Left ventricle myocardium inferior (tissue), 1 donor: ENCODE measurements at regions not wholly inside any gene's neighbourhood (a gene's known extent, or its start where the extent isn't known, plus 50 kb on each side); places are given as distances from the start of the nearest gene placed in this dataset.

Experiments used
- DNase-seq: peaks from one replicate; pipeline ENCODE4 v3.0.0-alpha.2; 2020
- H3K27ac ChIP-seq: fragments of 200-600 bp; replicated peaks from 2 replicates; pipeline ENCODE4 v1.8.0; 2021
- H3K27me3 ChIP-seq: fragments of 200-600 bp; 2 replicates; pipeline ENCODE4 v1.8.0; 2021; ENCODE audit warnings: low read depth
- H3K36me3 ChIP-seq: fragments of 200-600 bp; 2 replicates; pipeline ENCODE4 v1.8.0; 2021
- H3K4me1 ChIP-seq: fragments of 200-600 bp; 2 replicates; pipeline ENCODE4 v1.8.0; 2021
- H3K4me3 ChIP-seq: fragments of 200-600 bp; 2 replicates; pipeline ENCODE4 v1.8.0; 2021; ENCODE audit warnings: mild to moderate bottlenecking, moderate library complexity
- H3K9me3 ChIP-seq: fragments of 200-600 bp; replicated peaks from 2 replicates; pipeline ENCODE4 v1.8.0; 2021
- intact Hi-C: fragments of 100-400 bp; cut with micrococcal nuclease; formaldehyde crosslinking; loops from one replicate; pipeline ENCODE4 v1.11.0; 2022
- TF ChIP-seq, protein P1 (sequence below): fragments of 200-600 bp; IDR thresholded peaks from 2 replicates; pipeline ENCODE4 v1.8.0; 2021; ENCODE audit warnings: antibody characterized with exemption, mild to moderate bottlenecking, borderline replicate concordance
- donor health status: DM: no; HTN: yes; CAD: no; lungs with severe emphysema.

DNA sequence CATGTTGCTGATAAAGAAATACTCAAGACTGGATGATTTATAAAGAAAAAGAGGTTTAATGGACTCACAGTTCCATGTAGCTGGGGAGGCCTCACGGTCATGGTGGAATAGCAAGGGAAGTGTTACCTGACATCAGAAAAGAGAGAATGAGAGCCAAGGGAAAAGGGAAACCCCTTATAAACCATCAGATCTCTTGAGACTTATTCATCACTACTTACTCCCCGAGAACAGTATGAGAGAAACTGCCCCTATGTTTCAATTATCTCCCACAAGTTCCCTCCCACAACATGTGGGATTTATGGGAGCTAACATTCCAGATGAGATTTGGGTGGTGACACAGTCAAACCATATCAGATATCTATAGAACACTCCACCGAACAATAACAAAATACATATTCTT, 904.6 kb downstream of the PDCD6IP start:
- peaks cover 37% of the 10 kb centered on the region for H3K9me3 ChIP-seq
- H3K4me1 ChIP-seq = no peaks in the 10 kb centered on the region
- DNase-seq = no peak
- no peaks in the 10 kb centered on the region for H3K27me3 ChIP-seq
- H3K4me3 ChIP-seq = no peak overlapping the region
- H3K27ac ChIP-seq = no peak overlapping the region
- TF ChIP-seq, protein P1, sequence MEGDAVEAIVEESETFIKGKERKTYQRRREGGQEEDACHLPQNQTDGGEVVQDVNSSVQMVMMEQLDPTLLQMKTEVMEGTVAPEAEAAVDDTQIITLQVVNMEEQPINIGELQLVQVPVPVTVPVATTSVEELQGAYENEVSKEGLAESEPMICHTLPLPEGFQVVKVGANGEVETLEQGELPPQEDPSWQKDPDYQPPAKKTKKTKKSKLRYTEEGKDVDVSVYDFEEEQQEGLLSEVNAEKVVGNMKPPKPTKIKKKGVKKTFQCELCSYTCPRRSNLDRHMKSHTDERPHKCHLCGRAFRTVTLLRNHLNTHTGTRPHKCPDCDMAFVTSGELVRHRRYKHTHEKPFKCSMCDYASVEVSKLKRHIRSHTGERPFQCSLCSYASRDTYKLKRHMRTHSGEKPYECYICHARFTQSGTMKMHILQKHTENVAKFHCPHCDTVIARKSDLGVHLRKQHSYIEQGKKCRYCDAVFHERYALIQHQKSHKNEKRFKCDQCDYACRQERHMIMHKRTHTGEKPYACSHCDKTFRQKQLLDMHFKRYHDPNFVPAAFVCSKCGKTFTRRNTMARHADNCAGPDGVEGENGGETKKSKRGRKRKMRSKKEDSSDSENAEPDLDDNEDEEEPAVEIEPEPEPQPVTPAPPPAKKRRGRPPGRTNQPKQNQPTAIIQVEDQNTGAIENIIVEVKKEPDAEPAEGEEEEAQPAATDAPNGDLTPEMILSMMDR = no peak
- intact Hi-C loops = no loop called here
- no peaks in the 10 kb centered on the region for H3K36me3 ChIP-seq

DNA sequence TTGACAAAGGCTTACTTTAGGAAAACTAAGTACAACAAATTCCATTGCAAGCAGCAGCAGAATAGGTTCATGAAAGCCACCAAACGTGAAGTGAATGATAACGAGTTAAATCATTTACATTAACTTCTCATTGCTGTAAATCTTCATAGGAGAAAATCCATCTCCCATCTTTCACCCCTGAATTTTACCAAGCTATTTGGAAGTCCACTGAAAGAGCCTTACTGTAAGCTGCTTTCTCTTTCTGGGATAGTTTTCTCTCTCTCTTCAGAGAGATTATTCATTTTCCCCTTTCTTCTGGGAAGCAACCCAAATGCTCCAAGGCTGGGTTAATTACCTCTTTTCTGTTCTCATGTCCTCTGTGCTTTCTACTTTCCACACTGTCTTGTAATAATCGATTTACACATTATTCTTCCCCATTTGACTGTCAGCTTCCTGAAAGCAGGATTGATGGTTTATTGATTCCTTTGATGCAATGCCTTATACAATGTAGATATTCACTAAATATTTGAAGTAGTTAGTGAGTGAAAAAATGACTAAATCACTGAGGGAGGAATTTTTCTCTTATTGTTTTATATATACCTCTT, 914.3 kb upstream of the ARPP21 start:
- TF ChIP-seq, protein P1 = no peak
- no peak for DNase-seq
- H3K27me3 ChIP-seq = no peaks in the 10 kb centered on the region
- intact Hi-C loops = no loop called here
- H3K4me3 ChIP-seq = no peak overlapping the region
- peaks cover 8% of the 10 kb centered on the region for H3K9me3 ChIP-seq
- no peaks in the 10 kb centered on the region for H3K36me3 ChIP-seq
- H3K4me1 ChIP-seq = no peaks in the 10 kb centered on the region
- no peak overlapping the region for H3K27ac ChIP-seq

DNA sequence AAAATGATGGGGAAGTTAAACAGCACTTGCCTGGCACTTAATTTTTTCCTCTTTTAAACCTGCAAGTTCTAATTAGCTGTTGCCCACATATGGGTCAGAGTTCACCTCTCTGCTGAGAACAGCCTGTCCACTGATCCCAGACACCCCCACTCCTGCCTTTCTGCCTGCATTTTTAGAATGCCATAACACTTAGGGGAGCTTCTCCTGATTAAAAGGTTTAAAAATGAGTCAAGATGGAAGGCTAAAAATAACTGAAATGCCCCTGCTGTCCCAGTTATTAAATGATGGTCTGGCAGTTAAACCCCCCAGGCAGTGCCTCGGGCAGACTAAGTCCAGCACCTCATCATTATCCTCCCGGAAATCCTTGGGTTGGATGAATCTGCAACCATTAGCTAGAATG, 913.6 kb upstream of the ARPP21 start:
- intact Hi-C loops = no loop called here
- DNase-seq = no peak

DNA sequence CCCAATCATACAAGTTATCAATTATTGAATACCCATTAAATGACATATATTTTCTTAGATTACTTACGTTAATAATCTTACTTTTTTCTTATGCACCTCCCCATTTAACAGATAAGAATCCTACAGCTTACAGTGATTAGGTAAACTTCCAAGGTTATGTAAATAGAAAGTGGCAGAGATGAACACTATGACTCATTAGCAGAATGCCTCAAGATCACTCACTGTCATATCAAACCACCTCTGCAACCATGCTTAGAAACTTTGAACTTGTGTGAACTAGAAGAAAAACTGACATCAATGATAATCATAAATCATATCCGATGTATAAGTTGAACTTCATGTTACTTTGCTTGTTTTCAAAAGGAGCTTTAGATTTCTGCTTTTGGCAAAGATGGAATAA, 911.6 kb upstream of the ARPP21 start:
- no peaks in the 10 kb centered on the region for H3K27me3 ChIP-seq
- intact Hi-C loops = no loop called here
- H3K4me3 ChIP-seq = no peak overlapping the region
- H3K27ac ChIP-seq = no peak overlapping the region
- TF ChIP-seq, protein P1 = no peak
- H3K4me1 ChIP-seq = no peaks in the 10 kb centered on the region
- peaks cover 17% of the 10 kb centered on the region for H3K9me3 ChIP-seq
- no peak for DNase-seq
- no peaks in the 10 kb centered on the region for H3K36me3 ChIP-seq

More for the DNA sequence above, 913.6 kb upstream of the ARPP21 start:
- Histone ChIP-seq H3K27me3 (no peaks in the 10 kb centered on the region), H3K36me3 (no peaks in the 10 kb centered on the region), H3K4me1 (no peaks in the 10 kb centered on the region), H3K4me3 (no peak overlapping the region), H3K9me3 (peaks cover 14% of the 10 kb centered on the region), H3K27ac (no peak overlapping the region)
- TF ChIP-seq, protein P1 = no peak

DNA sequence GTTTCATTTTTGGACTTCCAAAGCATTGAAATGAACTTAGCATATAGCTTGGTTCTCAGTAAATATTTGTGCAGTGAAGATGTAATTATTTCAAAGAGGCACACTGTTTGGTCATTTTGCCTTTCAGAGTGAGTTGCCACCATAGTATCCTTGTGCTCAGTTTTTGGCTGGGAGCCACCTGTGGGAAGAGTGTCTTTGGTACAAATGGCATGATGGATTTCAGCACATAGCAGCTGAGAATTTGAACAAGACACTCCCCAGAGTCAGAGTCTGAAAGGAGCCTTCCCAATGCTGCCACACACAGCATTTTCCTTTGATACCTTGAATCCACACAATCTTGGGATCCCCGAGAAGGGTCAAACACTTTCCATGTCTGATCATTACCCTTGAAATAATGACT, 897.2 kb upstream of the ARPP21 start:
- H3K9me3 ChIP-seq = peaks cover 6% of the 10 kb centered on the region
- TF ChIP-seq, protein P1 = no peak
- H3K4me3 ChIP-seq = no peak overlapping the region
- no peak for DNase-seq
- intact Hi-C loops = no loop called here
- H3K27ac ChIP-seq = no peak overlapping the region
- no peaks in the 10 kb centered on the region for H3K36me3 ChIP-seq
- H3K4me1 ChIP-seq = no peaks in the 10 kb centered on the region
- no peaks in the 10 kb centered on the region for H3K27me3 ChIP-seq
